HepG2 (cell line): ENCODE measurements at regions not wholly inside any gene's neighbourhood (a gene's known extent, or its start where the extent isn't known, plus 50 kb on each side); places are given as distances from the start of the nearest gene placed in this dataset.

Experiments
- ARID5B ChIP-seq: IDR thresholded peaks from 2 replicates; pipeline ENCODE4 v1.4.0; 2020; ENCODE audit warnings: mild to moderate bottlenecking, missing genetic modification reagents
- GFI1 ChIP-seq: sonication (generic); formaldehyde crosslinking; IDR thresholded peaks from 2 replicates; pipeline ENCODE4 v1.5.0; 2020; ENCODE audit warnings: missing genetic modification reagents, mild to moderate bottlenecking, borderline replicate concordance
- RXRB ChIP-seq: IDR thresholded peaks from 2 replicates; pipeline ENCODE4 v1.6.1; 2016; ENCODE audit warnings: borderline replicate concordance, missing genetic modification reagents, missing compliant biosample characterization
- SNAPC2 ChIP-seq: sonication (generic); formaldehyde crosslinking; IDR thresholded peaks from 2 replicates; pipeline ENCODE4 v1.8.1; 2022; ENCODE audit warnings: mild to moderate bottlenecking, missing genetic modification reagents
- TCF7L2 ChIP-seq: IDR thresholded peaks from 2 replicates; pipeline ENCODE4 v1.6.1; 2011; ENCODE audit warnings: mild to moderate bottlenecking, low read depth, low read length, moderate library complexity
- ZBTB2 ChIP-seq: sonication (generic); formaldehyde crosslinking; IDR thresholded peaks from 2 replicates; pipeline ENCODE4 v1.8.0; 2022; ENCODE audit warnings: low read depth, missing genetic modification reagents
- ZBTB7A ChIP-seq: sonication (generic); formaldehyde crosslinking; IDR thresholded peaks from 2 replicates; pipeline ENCODE4 v1.8.0; 2022; ENCODE audit warnings: mild to moderate bottlenecking, missing genetic modification reagents
- ZNF7 ChIP-seq: IDR thresholded peaks from 2 replicates; pipeline ENCODE4 v1.6.1; 2016; ENCODE audit warnings: missing biosample characterization, missing genetic modification reagents

- no peak for TF ChIP-seq RXRB (CRISPR knock-in tag)
- no peak for TF ChIP-seq TCF7L2
- no peak for TF ChIP-seq ZBTB2 (CRISPR knock-in tag)
- TF ChIP-seq ZNF7 (CRISPR knock-in tag) = no peak
- no peak for TF ChIP-seq SNAPC2 (CRISPR knock-in tag)
- no peak for TF ChIP-seq GFI1 (CRISPR knock-in tag)
- TF ChIP-seq ARID5B (CRISPR knock-in tag) = no peak
- no peak for TF ChIP-seq ZBTB7A (CRISPR knock-in tag)
Measured at GRCh38 chr3:174784206-174784934, 74.8 kb upstream of the NAALADL2 start (continued).
